ENCODE measurements at regions not wholly inside any gene's neighbourhood (a gene's known extent, or its start where the extent isn't known, plus 50 kb on each side); places are given as distances from the start of the nearest gene placed in this dataset.
A peak's percentile ranks its signal among the peaks of the same experiment; 100 is the strongest.
"Not testable (repeated sequence)": the region's sequence is repeated elsewhere in the genome, so short reads cannot be mapped to it uniquely, and the experiment has no call there.

GRCh38 chr16:72729552-72729951 is 318.4 kb downstream of the ZFHX3 start:
- not testable (repeated sequence) for DNase-seq

- DNase-seq = no peak
Measured at GRCh38 chr16:72728516-72728915, 319.4 kb downstream of the ZFHX3 start.

- no peak for DNase-seq
Measured at GRCh38 chr16:72727565-72727964, 320.4 kb downstream of the ZFHX3 start.

- no peak for DNase-seq
Measured at GRCh38 chr16:72725643-72726042, 322.3 kb downstream of the ZFHX3 start.

- no peak for DNase-seq
Measured at GRCh38 chr16:72723781-72724180, 324.1 kb downstream of the ZFHX3 start.

GRCh38 chr16:72722552-72722951 is 325.4 kb downstream of the ZFHX3 start:
- DNase-seq = no peak

GRCh38 chr16:72721981-72722380 is 325.9 kb downstream of the ZFHX3 start:
- no peak for DNase-seq

- no peak for DNase-seq
Measured at GRCh38 chr16:72715267-72715666, 332.7 kb downstream of the ZFHX3 start.

- no peak for DNase-seq
Measured at GRCh38 chr16:72711823-72712222, 336.1 kb downstream of the ZFHX3 start.

- no peak for DNase-seq
Measured at GRCh38 chr16:72705801-72706200, 342.1 kb downstream of the ZFHX3 start.

GRCh38 chr16:72704746-72705372 is 343.1 kb downstream of the ZFHX3 start:
- no peak for DNase-seq

GRCh38 chr16:72689851-72690250 is 358.1 kb downstream of the ZFHX3 start:
- no peak for DNase-seq

- DNase-seq = no peak
Measured at GRCh38 chr16:72680732-72681131, 367.2 kb downstream of the ZFHX3 start.

- no peak for DNase-seq
Measured at GRCh38 chr16:72679856-72680255, 368.1 kb downstream of the ZFHX3 start.

GRCh38 chr16:72677662-72678447 is 370.1 kb downstream of the ZFHX3 start:
- DNase-seq = no peak

GRCh38 chr16:72673118-72673517 is 374.8 kb downstream of the ZFHX3 start:
- no peak for DNase-seq

- peak; percentile 1 for DNase-seq
Measured at GRCh38 chr16:72666267-72666666, 381.7 kb downstream of the ZFHX3 start.

GRCh38 chr16:72665701-72666100 is 382.2 kb downstream of the ZFHX3 start:
- no peak for DNase-seq

GRCh38 chr16:72664509-72665408 is 383.2 kb downstream of the ZFHX3 start:
- peak; percentile 92 for DNase-seq

- DNase-seq = peak; percentile 0
Measured at GRCh38 chr16:72664056-72664508, 383.8 kb downstream of the ZFHX3 start.

- no peak for DNase-seq
Measured at GRCh38 chr16:72658888-72659717, 388.8 kb downstream of the ZFHX3 start.

GRCh38 chr16:72657791-72658190 is 390.1 kb downstream of the ZFHX3 start:
- no peak for DNase-seq

Data from central memory CD4-positive, alpha-beta T cell (primary cell).